Brain microvascular endothelial cell (primary cell): ENCODE measurements at regions not wholly inside any gene's neighbourhood (a gene's known extent, or its start where the extent isn't known, plus 50 kb on each side); places are given as distances from the start of the nearest gene placed in this dataset.

Experiments
- DNase-seq: peaks from one replicate; pipeline ENCODE4 v3.0.0-alpha.2; 2020
- H3K27ac ChIP-seq: fragments of 250-450 bp; sonication (Bioruptor Pico); 2 replicates; pipeline ENCODE4 v1.5.1; 2020; ENCODE audit warnings: mild to moderate bottlenecking, moderate library complexity
- H3K27me3 ChIP-seq: fragments of 250-450 bp; sonication (Bioruptor Pico); replicated peaks from 2 replicates; pipeline ENCODE4 v1.5.1; 2020; ENCODE audit warnings: mild to moderate bottlenecking
- H3K36me3 ChIP-seq: fragments of 250-450 bp; sonication (Bioruptor Pico); replicated peaks from 2 replicates; pipeline ENCODE4 v1.5.1; 2020; ENCODE audit warnings: mild to moderate bottlenecking
- H3K4me3 ChIP-seq: 2 replicates; pipeline ENCODE4 v1.5.1; 2011; ENCODE audit warnings: low read depth, mild to moderate bottlenecking, control low read depth, low read length, moderate library complexity
- in situ Hi-C: cut with HindIII; loops from 2 replicates; pipeline ENCODE4 v1.10.0; 2017; ENCODE audit warnings: low sequenced_read_pairs, low pct_ligation_motif_present
- TF ChIP-seq, protein P1 (sequence below): IDR thresholded peaks from 2 replicates; pipeline ENCODE4 v1.5.1; 2011; ENCODE audit warnings: low read depth, mild to moderate bottlenecking, moderate library complexity, low read length, control low read depth, inconsistent platforms; ENCODE audit errors: missing control alignments

- no peak overlapping the region for H3K4me3 ChIP-seq
- no peaks in the 10 kb centered on the region for H3K27me3 ChIP-seq
- no peaks in the 10 kb centered on the region for H3K36me3 ChIP-seq
- in situ Hi-C loops: no loop called here
- H3K27ac ChIP-seq: no peak overlapping the region
- no peak for DNase-seq
- TF ChIP-seq, protein P1, sequence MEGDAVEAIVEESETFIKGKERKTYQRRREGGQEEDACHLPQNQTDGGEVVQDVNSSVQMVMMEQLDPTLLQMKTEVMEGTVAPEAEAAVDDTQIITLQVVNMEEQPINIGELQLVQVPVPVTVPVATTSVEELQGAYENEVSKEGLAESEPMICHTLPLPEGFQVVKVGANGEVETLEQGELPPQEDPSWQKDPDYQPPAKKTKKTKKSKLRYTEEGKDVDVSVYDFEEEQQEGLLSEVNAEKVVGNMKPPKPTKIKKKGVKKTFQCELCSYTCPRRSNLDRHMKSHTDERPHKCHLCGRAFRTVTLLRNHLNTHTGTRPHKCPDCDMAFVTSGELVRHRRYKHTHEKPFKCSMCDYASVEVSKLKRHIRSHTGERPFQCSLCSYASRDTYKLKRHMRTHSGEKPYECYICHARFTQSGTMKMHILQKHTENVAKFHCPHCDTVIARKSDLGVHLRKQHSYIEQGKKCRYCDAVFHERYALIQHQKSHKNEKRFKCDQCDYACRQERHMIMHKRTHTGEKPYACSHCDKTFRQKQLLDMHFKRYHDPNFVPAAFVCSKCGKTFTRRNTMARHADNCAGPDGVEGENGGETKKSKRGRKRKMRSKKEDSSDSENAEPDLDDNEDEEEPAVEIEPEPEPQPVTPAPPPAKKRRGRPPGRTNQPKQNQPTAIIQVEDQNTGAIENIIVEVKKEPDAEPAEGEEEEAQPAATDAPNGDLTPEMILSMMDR: no peak
Observed at GRCh38 chr19:31880283-31880682, 465.1 kb upstream of the ZNF507 start.

DNA sequence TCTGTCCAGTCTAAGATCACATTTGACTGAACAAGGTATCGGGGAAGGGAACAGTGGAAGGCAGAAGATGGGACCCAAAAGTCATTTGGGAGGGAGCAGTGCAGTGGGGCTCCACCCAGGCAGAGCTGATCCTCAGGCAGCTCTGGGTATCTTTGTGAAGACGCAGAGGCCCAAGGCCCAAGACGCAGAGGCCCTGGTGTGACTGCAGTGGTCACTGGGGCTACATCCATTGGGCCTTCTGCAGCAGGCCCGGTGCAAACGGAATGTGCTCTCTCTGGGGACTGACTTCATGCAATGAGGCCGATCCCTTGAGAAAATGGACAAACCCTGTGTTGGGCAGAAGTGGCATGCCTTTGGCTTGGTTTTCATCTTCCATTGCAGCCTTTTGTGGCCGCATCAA is 463.4 kb upstream of the ZNF507 start:
- in situ Hi-C loops: no loop called here
- no peak overlapping the region for H3K27ac ChIP-seq
- no peak for DNase-seq

GRCh38 chr19:31882709-31883108 is 462.7 kb upstream of the ZNF507 start:
- Histone ChIP-seq H3K36me3 (no peaks in the 10 kb centered on the region), H3K27ac (no peak overlapping the region), H3K27me3 (no peaks in the 10 kb centered on the region), H3K4me3 (no peak overlapping the region)
- no peak for DNase-seq
- TF ChIP-seq, protein P1: no peak
- in situ Hi-C loops: no loop called here

More for the DNA sequence above, 463.4 kb upstream of the ZNF507 start:
- H3K27me3 ChIP-seq: no peaks in the 10 kb centered on the region
- no peak overlapping the region for H3K4me3 ChIP-seq
- TF ChIP-seq, protein P1: no peak
- H3K36me3 ChIP-seq: no peaks in the 10 kb centered on the region

DNA sequence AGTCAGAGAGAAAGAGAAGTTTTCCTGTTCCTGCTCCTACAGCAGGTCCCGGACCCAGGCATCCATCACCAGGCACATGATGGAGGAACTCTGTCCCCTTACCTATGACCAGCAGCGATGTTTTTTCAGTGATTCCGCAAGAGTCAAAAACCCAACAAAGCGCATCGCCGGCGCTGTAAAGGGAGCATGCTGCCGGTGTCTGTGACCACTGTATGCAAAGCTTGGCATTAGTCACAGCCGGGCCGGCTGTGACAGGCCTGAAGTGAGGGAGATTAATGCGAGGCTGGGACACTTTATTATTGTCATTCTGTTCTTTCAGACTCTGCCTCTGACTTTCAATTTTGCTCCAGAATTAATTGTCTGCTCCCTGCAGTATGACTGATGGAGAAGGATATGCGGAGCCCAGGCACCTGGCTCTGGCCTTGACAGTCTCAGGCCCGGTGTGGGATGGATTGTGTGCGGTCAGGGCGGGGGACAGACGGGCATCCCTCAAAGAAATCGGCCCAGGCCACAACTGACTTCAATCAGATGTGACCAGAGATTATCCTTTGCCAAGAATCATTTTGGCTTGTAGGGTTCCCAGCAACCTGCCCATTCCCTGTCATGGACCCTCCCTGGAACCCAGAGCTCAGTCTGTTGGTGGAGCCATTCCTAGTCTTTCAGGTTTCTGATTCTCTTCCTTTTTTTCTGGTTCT is 462.0 kb upstream of the ZNF507 start:
- no peak for DNase-seq
- Histone ChIP-seq H3K27ac (no peak overlapping the region), H3K27me3 (no peaks in the 10 kb centered on the region), H3K4me3 (no peak overlapping the region), H3K36me3 (no peaks in the 10 kb centered on the region)
- TF ChIP-seq, protein P1: no peak
- in situ Hi-C loops: no loop called here

DNA sequence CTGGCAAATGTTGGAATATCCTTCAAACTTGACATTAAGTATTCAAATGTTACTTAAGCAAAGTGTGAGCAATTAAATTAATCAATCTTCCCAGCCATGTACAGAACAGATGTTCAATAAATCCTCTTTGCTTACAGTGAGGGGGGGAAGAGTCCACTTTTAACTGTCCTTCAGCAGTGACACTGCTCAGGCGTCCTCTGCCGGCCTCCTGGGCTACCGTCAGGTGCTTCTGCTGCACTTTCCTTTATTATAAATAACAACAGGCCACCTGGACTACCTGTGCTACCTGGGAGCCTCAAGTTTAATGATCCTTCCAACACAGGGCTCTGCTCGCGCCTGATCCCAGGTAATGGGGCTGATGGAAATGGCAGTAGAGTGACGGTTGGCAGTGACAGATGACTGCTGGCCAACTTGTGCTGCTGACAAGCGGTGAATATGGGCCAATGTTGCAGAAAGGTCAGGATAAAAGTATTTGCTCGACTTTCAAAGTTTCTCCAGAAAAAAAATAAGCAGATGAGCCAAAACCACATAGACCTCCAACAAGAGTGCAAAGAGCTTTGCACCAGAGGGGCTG is 460.0 kb upstream of the ZNF507 start:
- TF ChIP-seq, protein P1: no peak
- H3K36me3 ChIP-seq: no peaks in the 10 kb centered on the region

More for the DNA sequence above, 460.0 kb upstream of the ZNF507 start:
- in situ Hi-C loops: no loop called here
- H3K4me3 ChIP-seq: no peak overlapping the region
- no peak overlapping the region for H3K27ac ChIP-seq
- no peak for DNase-seq
- no peaks in the 10 kb centered on the region for H3K27me3 ChIP-seq
